Urinary bladder (tissue), 3 donors: ENCODE measurements at regions not wholly inside any gene's neighbourhood (a gene's known extent, or its start where the extent isn't known, plus 50 kb on each side); places are given as distances from the start of the nearest gene placed in this dataset.
A peak's percentile ranks its signal among the peaks of the same experiment; 100 is the strongest.

Experiments
- DNase-seq: peaks from one replicate; pipeline ENCODE4 v3.0.0-alpha.2; 2015; ENCODE audit errors: extremely low spot score
- H3K27ac ChIP-seq: one replicate; pipeline ENCODE4 v1.5.1; 2013; ENCODE audit warnings: low read depth, mild to moderate bottlenecking, moderate library complexity
- H3K36me3 ChIP-seq: one replicate; pipeline ENCODE4 v1.6.1; 2013; ENCODE audit warnings: mild to moderate bottlenecking, moderate library complexity; ENCODE audit not compliant: insufficient read depth
- H3K4me1 ChIP-seq: one replicate; pipeline ENCODE4 v1.6.1; 2013; ENCODE audit warnings: mild to moderate bottlenecking, moderate library complexity; ENCODE audit not compliant: insufficient read depth
- H3K4me3 ChIP-seq: one replicate; pipeline ENCODE4 v1.5.1; 2013; ENCODE audit warnings: low read depth, low read length
- WGBS: extraction: QIAGEN DNeasy Blood & Tissue Kit; methylation state at CpG from one replicate; pipeline ENCODE4 v1.1.7; 2013; 5-methylcytosine and 5-hydroxymethylcytosine counted together
- donor health status: healthy with polysubstance abuse.
- donor health status: healthy.

GRCh38 chrX:39516427-39516841 lies 581.3 kb downstream of the BCOR start:
- 61% methylated on average over 17 of the region's 17 CpGs for WGBS
- Histone ChIP-seq H3K4me3 (no peak overlapping the region), H3K4me1 (no peaks in the 10 kb centered on the region), H3K27ac (no peak overlapping the region), H3K36me3 (no peaks in the 10 kb centered on the region)
- no peak for DNase-seq

DNA sequence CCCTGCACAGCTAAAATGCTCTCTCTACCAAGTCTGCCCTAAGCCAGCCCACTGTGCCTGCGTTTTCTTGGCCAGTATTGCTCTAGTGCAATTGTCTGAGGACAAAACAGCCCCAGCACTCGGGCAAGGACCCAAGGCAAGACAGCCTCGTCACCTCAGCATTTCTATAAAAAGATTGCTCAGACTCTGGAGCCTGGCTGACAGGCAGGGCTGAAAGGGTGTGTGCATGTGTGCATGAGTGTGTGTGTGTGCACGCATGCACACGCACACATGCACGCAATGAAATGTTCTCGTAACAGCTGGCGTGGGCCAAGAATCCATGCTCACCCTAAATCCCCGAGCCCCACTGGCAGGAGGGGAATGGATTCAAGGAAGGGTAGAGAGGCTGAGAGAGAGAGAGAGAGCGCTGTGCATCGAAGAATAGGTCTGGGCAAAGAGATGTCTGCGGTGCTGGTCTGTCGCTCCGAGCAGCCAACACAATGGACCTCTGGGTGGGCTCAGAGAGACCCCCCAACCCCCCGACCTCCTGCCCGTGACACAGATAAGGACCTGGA lies 579.2 kb downstream of the BCOR start:
- H3K36me3 ChIP-seq: no peaks in the 10 kb centered on the region
- no peaks in the 10 kb centered on the region for H3K4me1 ChIP-seq
- DNase-seq: no peak
- 36% methylated on average over 16 of the region's 16 CpGs for WGBS
- no peak overlapping the region for H3K4me3 ChIP-seq
- peak overlapping the region; percentile 30 for H3K27ac ChIP-seq

GRCh38 chrX:39519030-39519488 lies 578.7 kb downstream of the BCOR start:
- DNase-seq: no peak
- H3K36me3 ChIP-seq: no peaks in the 10 kb centered on the region
- peak overlapping the region; percentile 30 for H3K27ac ChIP-seq

DNA sequence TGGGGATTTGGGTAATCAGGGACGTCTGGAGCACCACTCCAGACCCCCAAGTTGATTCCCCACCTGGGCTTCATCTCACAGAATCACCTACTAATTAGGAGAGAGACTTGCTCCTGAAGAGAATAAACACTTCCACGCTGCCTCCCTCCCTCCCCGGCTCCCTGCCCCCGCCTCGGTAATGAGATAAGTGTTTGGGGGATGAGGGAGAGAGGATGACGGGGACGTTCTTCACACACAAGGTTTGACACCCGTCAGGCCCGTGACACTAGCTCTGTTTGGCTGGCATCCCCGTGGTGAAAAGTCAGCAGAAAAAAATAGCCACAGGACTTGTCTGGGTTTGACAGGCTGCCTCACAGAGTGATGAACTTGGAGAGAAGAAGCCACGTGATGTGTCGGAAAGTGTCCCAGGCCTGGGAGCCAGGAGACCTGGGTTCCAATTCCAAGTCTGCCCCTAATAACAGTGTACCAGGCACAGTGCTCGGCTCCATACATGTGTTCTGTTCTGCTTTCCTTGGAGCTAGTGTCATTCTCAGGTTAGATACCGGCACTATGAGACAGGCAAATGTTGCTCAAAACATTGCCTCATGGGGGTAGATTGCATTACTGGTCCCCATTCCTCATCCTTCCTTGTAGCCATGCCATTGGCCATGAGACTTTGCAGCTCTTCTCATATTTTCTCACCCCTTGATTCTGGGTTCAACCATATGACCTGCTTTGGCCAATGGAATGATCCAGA lies 578.0 kb downstream of the BCOR start:
- 43% methylated on average over 14 of the region's 14 CpGs for WGBS
- Histone ChIP-seq H3K27ac (no peak overlapping the region), H3K4me3 (no peak overlapping the region)

More at GRCh38 chrX:39519030-39519488, 578.7 kb downstream of the BCOR start:
- 7% methylated on average over 19 of the region's 19 CpGs for WGBS
- H3K4me3 ChIP-seq: no peak overlapping the region
- no peaks in the 10 kb centered on the region for H3K4me1 ChIP-seq

GRCh38 chrX:39525758-39526157 lies 572.0 kb downstream of the BCOR start:
- no peak overlapping the region for H3K4me3 ChIP-seq
- no peak overlapping the region for H3K27ac ChIP-seq
- 98% methylated on average over 3 of the region's 3 CpGs for WGBS
- DNase-seq: no peak
- H3K4me1 ChIP-seq: no peaks in the 10 kb centered on the region
- no peaks in the 10 kb centered on the region for H3K36me3 ChIP-seq

More for the DNA sequence above, 578.0 kb downstream of the BCOR start:
- Histone ChIP-seq H3K4me1 (no peaks in the 10 kb centered on the region), H3K36me3 (no peaks in the 10 kb centered on the region)
- no peak for DNase-seq

- Histone ChIP-seq H3K36me3 (no peaks in the 10 kb centered on the region), H3K27ac (no peak overlapping the region), H3K4me3 (no peak overlapping the region), H3K4me1 (no peaks in the 10 kb centered on the region)
- WGBS: 54% methylated on average over 3 of the region's 3 CpGs
- DNase-seq: no peak
Observed at GRCh38 chrX:39527025-39527424, 570.7 kb downstream of the BCOR start.

- Histone ChIP-seq H3K36me3 (no peaks in the 10 kb centered on the region), H3K4me3 (no peak overlapping the region), H3K27ac (no peak overlapping the region), H3K4me1 (no peaks in the 10 kb centered on the region)
- WGBS: 88% methylated on average over 9 of the region's 9 CpGs
- DNase-seq: no peak
Observed at GRCh38 chrX:39528161-39528916, 569.4 kb downstream of the BCOR start.

- Histone ChIP-seq H3K36me3 (no peaks in the 10 kb centered on the region), H3K27ac (no peak overlapping the region), H3K4me3 (no peak overlapping the region), H3K4me1 (no peaks in the 10 kb centered on the region)
- DNase-seq: no peak
- 93% methylated on average over 4 of the region's 4 CpGs for WGBS
Observed at GRCh38 chrX:39532761-39533160, 565.0 kb downstream of the BCOR start.

DNA sequence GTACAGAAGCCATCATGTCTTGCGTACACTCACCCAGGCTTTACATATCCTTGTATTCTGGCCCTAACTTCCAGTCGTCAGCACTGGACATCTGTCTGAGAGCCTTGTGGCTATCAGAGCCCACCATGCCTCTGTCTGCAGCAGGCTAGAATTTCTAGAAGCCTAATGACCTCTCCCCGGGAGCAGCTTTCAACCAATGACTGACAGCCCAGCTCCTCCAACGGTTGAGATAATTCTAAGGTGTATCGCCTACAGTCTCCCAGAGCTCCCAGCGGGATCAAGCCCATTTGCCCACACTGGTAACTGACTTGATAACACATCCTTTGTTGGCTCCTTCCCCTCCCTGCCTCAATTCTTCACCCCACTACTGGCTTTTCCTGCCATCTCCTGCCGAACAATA lies 562.8 kb downstream of the BCOR start:
- Histone ChIP-seq H3K27ac (no peak overlapping the region), H3K4me1 (no peaks in the 10 kb centered on the region), H3K36me3 (no peaks in the 10 kb centered on the region), H3K4me3 (no peak overlapping the region)
- DNase-seq: no peak
- WGBS: 95% methylated on average over 7 of the region's 7 CpGs

DNA sequence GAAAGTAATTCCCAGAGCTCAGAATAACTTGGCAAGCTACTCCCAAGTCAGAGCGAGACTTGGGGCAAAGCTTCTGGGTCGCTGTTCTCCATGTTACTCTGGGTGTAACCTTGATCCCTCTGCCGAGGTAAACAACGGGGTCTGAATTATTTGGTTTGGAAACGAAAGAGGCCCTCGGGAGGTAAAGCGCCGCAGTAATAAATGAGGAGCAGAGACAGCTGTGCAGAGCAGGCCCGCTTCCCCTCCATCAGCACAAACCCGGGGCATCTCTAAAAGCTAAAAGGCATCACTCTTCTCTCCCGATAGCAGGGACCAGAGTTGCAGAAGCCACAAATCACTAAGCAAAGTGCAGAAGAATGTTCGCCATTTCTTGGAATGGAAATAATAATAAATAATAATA lies 561.5 kb downstream of the BCOR start:
- DNase-seq: no peak
- Histone ChIP-seq H3K4me3 (no peak overlapping the region), H3K36me3 (no peaks in the 10 kb centered on the region), H3K4me1 (no peaks in the 10 kb centered on the region), H3K27ac (no peak overlapping the region)
- 46% methylated on average over 12 of the region's 12 CpGs for WGBS

DNA sequence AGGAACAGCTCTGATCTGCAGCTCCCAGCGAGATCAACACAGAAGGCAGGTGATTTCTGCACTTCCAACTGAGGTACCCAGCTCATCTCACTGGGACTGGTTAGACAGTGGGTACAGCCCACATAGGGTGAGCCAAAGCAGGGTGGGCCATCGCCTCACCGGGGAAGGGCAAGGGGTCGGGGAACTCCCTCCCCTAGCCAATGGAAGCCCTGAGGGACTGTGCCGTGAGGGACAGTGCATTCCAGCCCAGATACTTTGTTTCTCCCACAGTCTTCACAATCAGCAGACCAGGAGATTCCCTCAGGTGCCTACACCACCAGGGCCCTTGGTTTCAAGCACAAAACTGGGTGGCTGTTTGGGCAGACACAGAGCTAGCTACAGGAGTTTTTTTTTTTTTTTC lies 555.9 kb downstream of the BCOR start:
- H3K4me1 ChIP-seq: no peaks in the 10 kb centered on the region
- H3K36me3 ChIP-seq: no peaks in the 10 kb centered on the region
- no peak overlapping the region for H3K27ac ChIP-seq
- 91% methylated on average over 5 of the region's 5 CpGs for WGBS
- no peak overlapping the region for H3K4me3 ChIP-seq
- no peak for DNase-seq

- H3K4me1 ChIP-seq: no peaks in the 10 kb centered on the region
- WGBS: 56% methylated on average over 12 of the region's 12 CpGs
- DNase-seq: no peak
- H3K36me3 ChIP-seq: no peaks in the 10 kb centered on the region
- no peak overlapping the region for H3K4me3 ChIP-seq
- no peak overlapping the region for H3K27ac ChIP-seq
Observed at GRCh38 chrX:39542316-39542715, 555.4 kb downstream of the BCOR start.

- Histone ChIP-seq H3K4me1 (no peaks in the 10 kb centered on the region), H3K4me3 (no peak overlapping the region), H3K27ac (no peak overlapping the region), H3K36me3 (no peaks in the 10 kb centered on the region)
- DNase-seq: no peak
- WGBS: 51% methylated on average over 11 of the region's 11 CpGs
Observed at GRCh38 chrX:39550795-39551361, 546.9 kb downstream of the BCOR start.

- Histone ChIP-seq H3K4me1 (no peaks in the 10 kb centered on the region), H3K27ac (no peak overlapping the region), H3K36me3 (no peaks in the 10 kb centered on the region), H3K4me3 (no peak overlapping the region)
- no peak for DNase-seq
- WGBS: 65% methylated on average over 2 of the region's 2 CpGs
Observed at GRCh38 chrX:39551762-39552161, 546.0 kb downstream of the BCOR start.
